GM18498 (cell line): ENCODE measurements at regions not wholly inside any gene's neighbourhood (a gene's known extent, or its start where the extent isn't known, plus 50 kb on each side); places are given as distances from the start of the nearest gene placed in this dataset.
"Not testable (repeated sequence)": the region's sequence is repeated elsewhere in the genome, so short reads cannot be mapped to it uniquely, and the experiment has no call there.

Experiments used
- ATAC-seq: cut with Tn5 transposase; IDR thresholded peaks from one replicate; pipeline ENCODE4 v1.9.1; 2021; ENCODE audit warnings: mild to moderate bottlenecking, moderate library complexity; ENCODE audit not compliant: unreplicated experiment

GRCh38 chr2:111492995-111493719, 372.4 kb downstream of the BCL2L11 start:
- not testable (repeated sequence) for ATAC-seq

- ATAC-seq: peak; percentile 75
Observed at GRCh38 chr2:111493720-111494078, 373.0 kb downstream of the BCL2L11 start.

GRCh38 chr2:111494288-111494980, 373.7 kb downstream of the BCL2L11 start:
- peak; percentile 33 for ATAC-seq

- peak; percentile 62 for ATAC-seq
Observed at GRCh38 chr2:111494981-111495315, 374.2 kb downstream of the BCL2L11 start.

- not testable (repeated sequence) for ATAC-seq
Observed at GRCh38 chr2:111495636-111496035, 374.9 kb downstream of the BCL2L11 start.

- ATAC-seq: not testable (repeated sequence)
Observed at GRCh38 chr2:111496176-111496575, 375.5 kb downstream of the BCL2L11 start.

- not testable (repeated sequence) for ATAC-seq
Observed at GRCh38 chr2:111496860-111497259, 376.1 kb downstream of the BCL2L11 start.

- not testable (repeated sequence) for ATAC-seq
Observed at GRCh38 chr2:111497270-111497669, 376.6 kb downstream of the BCL2L11 start.

- ATAC-seq: not testable (repeated sequence)
Observed at GRCh38 chr2:111500536-111501062, 379.9 kb downstream of the BCL2L11 start.

GRCh38 chr2:111503844-111504570, 380.0 kb downstream of the ANAPC1 start:
- not testable (repeated sequence) for ATAC-seq

- ATAC-seq: not testable (repeated sequence)
Observed at GRCh38 chr2:111504571-111504942, 379.4 kb downstream of the ANAPC1 start.

- ATAC-seq: not testable (repeated sequence)
Observed at GRCh38 chr2:111505267-111505666, 378.7 kb downstream of the ANAPC1 start.

- peak; percentile 97 for ATAC-seq
Observed at GRCh38 chr2:111506936-111507335, 377.1 kb downstream of the ANAPC1 start.

- ATAC-seq: not testable (repeated sequence)
Observed at GRCh38 chr2:111509225-111509869, 374.6 kb downstream of the ANAPC1 start.

- ATAC-seq: not testable (repeated sequence)
Observed at GRCh38 chr2:111510384-111510783, 373.6 kb downstream of the ANAPC1 start.

- ATAC-seq: not testable (repeated sequence)
Observed at GRCh38 chr2:111511062-111511461, 372.9 kb downstream of the ANAPC1 start.

- not testable (repeated sequence) for ATAC-seq
Observed at GRCh38 chr2:111512378-111512777, 371.6 kb downstream of the ANAPC1 start.

GRCh38 chr2:111514138-111514537, 369.9 kb downstream of the ANAPC1 start:
- not testable (repeated sequence) for ATAC-seq

- ATAC-seq: not testable (repeated sequence)
Observed at GRCh38 chr2:111517050-111517720, 366.8 kb downstream of the ANAPC1 start.

- ATAC-seq: not testable (repeated sequence)
Observed at GRCh38 chr2:111517721-111518053, 366.3 kb downstream of the ANAPC1 start.
